ENCODE measurements at regions not wholly inside any gene's neighbourhood (a gene's known extent, or its start where the extent isn't known, plus 50 kb on each side); places are given as distances from the start of the nearest gene placed in this dataset.
A peak's percentile ranks its signal among the peaks of the same experiment; 100 is the strongest.
"Not testable (repeated sequence)": the region's sequence is repeated elsewhere in the genome, so short reads cannot be mapped to it uniquely, and the experiment has no call there.

DNA sequence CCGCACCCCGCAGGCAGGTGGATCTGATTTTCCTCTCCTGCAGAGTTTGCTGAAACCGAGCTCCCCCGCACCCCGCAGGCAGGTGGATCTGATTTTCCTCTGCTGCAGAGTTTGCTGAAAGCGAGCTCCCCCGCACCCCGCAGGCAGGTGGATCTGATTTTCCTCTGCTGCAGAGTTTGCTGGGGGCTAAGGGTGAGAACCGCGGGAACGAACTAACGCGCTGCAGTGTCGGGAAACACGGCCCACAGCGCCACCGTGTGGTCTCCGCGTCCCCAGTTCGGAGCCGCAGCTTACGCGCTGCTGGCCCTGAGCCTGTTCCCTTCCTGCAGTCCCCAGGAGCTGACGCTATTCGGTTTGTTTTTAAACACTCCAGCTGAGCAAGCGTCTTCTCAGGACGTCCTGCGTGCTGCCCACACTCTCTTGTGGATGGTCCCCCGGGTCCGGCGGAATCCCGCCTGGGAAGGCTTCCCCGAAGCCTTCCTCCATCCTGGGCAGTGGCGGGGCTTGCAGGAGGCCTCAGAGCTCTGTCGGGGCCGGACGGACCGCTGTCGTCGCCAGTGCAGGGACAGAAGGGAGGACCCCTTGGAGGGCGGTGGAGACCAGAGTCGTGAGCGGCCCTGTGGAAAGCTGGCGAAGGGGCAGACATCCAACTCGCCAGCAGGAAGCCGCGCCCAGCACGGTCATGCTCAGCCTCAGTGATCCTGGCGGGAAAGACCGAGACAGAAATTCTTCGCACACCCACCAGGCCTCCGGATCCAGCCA is 121.2 kb upstream of the LPCAT1 start:
- Histone ChIP-seq H3K9me2 (replicated peaks; ENCODE audit: insufficient read depth, low read length) (no peaks in the 10 kb centered on the region), H2AFZ (ENCODE audit: low read depth, low read length, severe bottlenecking) (no peak overlapping the region), H3K36me3 (ENCODE audit: low read length) (no peaks in the 10 kb centered on the region), H4K20me1 (ENCODE audit: low read depth, low read length) (no peaks in the 10 kb centered on the region), H3K79me2 (ENCODE audit: insufficient read depth, low read length) (no peaks in the 10 kb centered on the region), H3K9me3 (ENCODE audit: insufficient read depth, low read length) (no peaks in the 10 kb centered on the region), H3K4me3 (ENCODE audit: insufficient read depth, low read length, poor library complexity, severe bottlenecking) (no peak overlapping the region), H3K9ac (ENCODE audit: low read length) (peak overlapping the region; percentile 19; the same call in 1 of the 2 replicates), H3K4me2 (ENCODE audit: low read depth, low read length, poor library complexity, severe bottlenecking) (peak overlapping the region; percentile 50), H3K27me3 (ENCODE audit: low read length) (no peaks in the 10 kb centered on the region), H3K27ac (ENCODE audit: low read depth, low read length) (no peak overlapping the region), H3F3A (ENCODE audit: insufficient read depth) (no peaks in the 10 kb centered on the region)
- TF ChIP-seq EZH2phosphoT487 (conservative IDR thresholded peaks at IDR 0.05; ENCODE audit: low read length): no peak
- TF ChIP-seq, protein P1, sequence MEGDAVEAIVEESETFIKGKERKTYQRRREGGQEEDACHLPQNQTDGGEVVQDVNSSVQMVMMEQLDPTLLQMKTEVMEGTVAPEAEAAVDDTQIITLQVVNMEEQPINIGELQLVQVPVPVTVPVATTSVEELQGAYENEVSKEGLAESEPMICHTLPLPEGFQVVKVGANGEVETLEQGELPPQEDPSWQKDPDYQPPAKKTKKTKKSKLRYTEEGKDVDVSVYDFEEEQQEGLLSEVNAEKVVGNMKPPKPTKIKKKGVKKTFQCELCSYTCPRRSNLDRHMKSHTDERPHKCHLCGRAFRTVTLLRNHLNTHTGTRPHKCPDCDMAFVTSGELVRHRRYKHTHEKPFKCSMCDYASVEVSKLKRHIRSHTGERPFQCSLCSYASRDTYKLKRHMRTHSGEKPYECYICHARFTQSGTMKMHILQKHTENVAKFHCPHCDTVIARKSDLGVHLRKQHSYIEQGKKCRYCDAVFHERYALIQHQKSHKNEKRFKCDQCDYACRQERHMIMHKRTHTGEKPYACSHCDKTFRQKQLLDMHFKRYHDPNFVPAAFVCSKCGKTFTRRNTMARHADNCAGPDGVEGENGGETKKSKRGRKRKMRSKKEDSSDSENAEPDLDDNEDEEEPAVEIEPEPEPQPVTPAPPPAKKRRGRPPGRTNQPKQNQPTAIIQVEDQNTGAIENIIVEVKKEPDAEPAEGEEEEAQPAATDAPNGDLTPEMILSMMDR (IDR thresholded peaks at IDR 0.05; ENCODE audit: insufficient read depth, low read length, poor library complexity, severe bottlenecking): peak; percentile 53

GRCh38 chr5:1644393-1644809 is 120.6 kb upstream of the LPCAT1 start:
- not testable (repeated sequence) for H3K4me3 ChIP-seq (ENCODE audit: insufficient read depth, low read length, poor library complexity, severe bottlenecking); H3K27me3 ChIP-seq (ENCODE audit: low read length)
- H3K4me2 ChIP-seq (ENCODE audit: low read depth, low read length, poor library complexity, severe bottlenecking): peak overlapping the region; percentile 49

DNA sequence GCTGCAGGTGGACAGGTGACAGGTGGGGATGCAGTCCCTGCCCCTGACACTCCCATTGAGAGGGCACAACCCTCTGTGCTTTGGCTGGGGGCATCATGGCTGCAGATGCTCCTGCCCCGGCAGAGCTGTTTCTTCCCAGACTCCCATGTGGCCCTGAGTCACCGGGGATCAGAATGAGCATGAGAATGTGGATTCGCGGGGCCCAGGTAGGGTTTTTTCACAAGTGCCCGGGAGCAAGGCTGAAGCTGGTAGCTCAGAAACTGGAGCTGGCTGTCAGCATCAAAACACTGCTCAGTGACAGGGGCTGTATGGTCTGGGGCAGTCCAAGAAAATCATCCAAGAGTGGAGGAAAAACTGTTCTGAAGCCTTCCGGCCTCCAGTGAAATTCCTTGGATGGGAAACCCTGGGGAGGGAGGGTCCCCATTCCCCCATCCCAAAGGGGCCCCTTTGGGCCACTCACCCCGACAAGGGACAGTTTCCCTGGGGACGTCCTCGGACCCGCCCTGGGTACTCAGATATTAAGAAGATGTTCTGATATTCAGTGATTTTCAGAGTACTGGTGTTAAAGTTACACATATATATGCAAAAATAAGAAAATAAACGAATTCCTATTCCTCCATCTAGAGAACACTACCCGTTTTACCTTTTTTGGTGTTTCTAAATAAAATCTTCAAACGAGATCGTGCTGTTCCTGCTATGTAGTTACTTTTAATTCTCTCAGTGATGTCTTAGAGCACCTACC is 120.1 kb upstream of the LPCAT1 start:
- Histone ChIP-seq H3K27ac (ENCODE audit: low read depth, low read length) (no peak overlapping the region), H3K4me3 (ENCODE audit: insufficient read depth, low read length, poor library complexity, severe bottlenecking) (no peak overlapping the region), H4K20me1 (ENCODE audit: low read depth, low read length) (no peaks in the 10 kb centered on the region), H3K9me3 (ENCODE audit: insufficient read depth, low read length) (no peaks in the 10 kb centered on the region), H3K9ac (ENCODE audit: low read length) (peak overlapping the region; percentile 19; the same call in 1 of the 2 replicates), H2AFZ (ENCODE audit: low read depth, low read length, severe bottlenecking) (no peak overlapping the region), H3F3A (ENCODE audit: insufficient read depth) (no peaks in the 10 kb centered on the region), H3K9me2 (replicated peaks; ENCODE audit: insufficient read depth, low read length) (no peaks in the 10 kb centered on the region), H3K79me2 (ENCODE audit: insufficient read depth, low read length) (no peaks in the 10 kb centered on the region), H3K4me2 (ENCODE audit: low read depth, low read length, poor library complexity, severe bottlenecking) (peak overlapping the region; percentile 49), H3K36me3 (ENCODE audit: low read length) (no peaks in the 10 kb centered on the region), H3K27me3 (ENCODE audit: low read length) (no peaks in the 10 kb centered on the region)
- TF ChIP-seq EZH2phosphoT487 (conservative IDR thresholded peaks at IDR 0.05; ENCODE audit: low read length): no peak
- TF ChIP-seq, protein P1 (IDR thresholded peaks at IDR 0.05; ENCODE audit: insufficient read depth, low read length, poor library complexity, severe bottlenecking): no peak

More at GRCh38 chr5:1644393-1644809, 120.6 kb upstream of the LPCAT1 start:
- H3F3A ChIP-seq (ENCODE audit: insufficient read depth); H3K36me3 ChIP-seq (ENCODE audit: low read length); H4K20me1 ChIP-seq (ENCODE audit: low read depth, low read length); H3K79me2 ChIP-seq (ENCODE audit: insufficient read depth, low read length); H3K27ac ChIP-seq (ENCODE audit: low read depth, low read length); H2AFZ ChIP-seq (ENCODE audit: low read depth, low read length, severe bottlenecking); H3K9me3 ChIP-seq (ENCODE audit: insufficient read depth, low read length); H3K9me2 ChIP-seq (replicated peaks; ENCODE audit: insufficient read depth, low read length): not testable (repeated sequence)
- H3K9ac ChIP-seq (ENCODE audit: low read length): peak overlapping the region; percentile 19; the same call in 1 of the 2 replicates

DNA sequence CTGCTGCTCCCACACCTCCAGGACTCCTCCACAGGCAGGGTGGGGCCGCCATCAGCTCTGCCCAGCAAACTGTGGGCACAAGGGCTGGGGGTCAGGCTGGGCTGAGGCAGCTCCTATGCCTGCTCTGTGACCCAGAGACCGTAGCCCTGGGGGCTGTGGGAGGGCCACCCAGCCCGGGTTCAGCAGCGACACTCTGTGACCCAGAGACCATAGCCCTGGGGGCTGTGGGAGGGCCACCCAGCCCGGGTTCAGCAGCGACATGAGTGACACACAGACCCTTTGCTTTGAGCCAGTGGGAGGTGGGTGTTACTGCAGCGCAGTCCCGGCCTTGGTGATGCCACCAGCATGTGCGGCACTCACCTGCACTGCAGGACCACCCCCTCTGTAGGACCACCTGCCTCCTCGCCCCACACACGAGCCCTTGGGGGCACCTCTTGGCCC is 118.9 kb upstream of the LPCAT1 start:
- no peak overlapping the region for H3K27ac ChIP-seq (ENCODE audit: low read depth, low read length)
- no peak for TF ChIP-seq EZH2phosphoT487 (conservative IDR thresholded peaks at IDR 0.05; ENCODE audit: low read length)
- TF ChIP-seq, protein P1 (IDR thresholded peaks at IDR 0.05; ENCODE audit: insufficient read depth, low read length, poor library complexity, severe bottlenecking): no peak
- H3K27me3 ChIP-seq (ENCODE audit: low read length): no peaks in the 10 kb centered on the region
- H3K9me2 ChIP-seq (replicated peaks; ENCODE audit: insufficient read depth, low read length): no peaks in the 10 kb centered on the region
- no peaks in the 10 kb centered on the region for H3K36me3 ChIP-seq (ENCODE audit: low read length)
- H3F3A ChIP-seq (ENCODE audit: insufficient read depth): no peaks in the 10 kb centered on the region
- H3K4me2 ChIP-seq (ENCODE audit: low read depth, low read length, poor library complexity, severe bottlenecking): no peak overlapping the region
- H2AFZ ChIP-seq (ENCODE audit: low read depth, low read length, severe bottlenecking): no peak overlapping the region
- H3K4me3 ChIP-seq (ENCODE audit: insufficient read depth, low read length, poor library complexity, severe bottlenecking): no peak overlapping the region
- H3K9ac ChIP-seq (ENCODE audit: low read length): no peak overlapping the region
- H3K9me3 ChIP-seq (ENCODE audit: insufficient read depth, low read length): no peaks in the 10 kb centered on the region
- H3K79me2 ChIP-seq (ENCODE audit: insufficient read depth, low read length): no peaks in the 10 kb centered on the region
- H4K20me1 ChIP-seq (ENCODE audit: low read depth, low read length): no peaks in the 10 kb centered on the region
